Natural killer cell (primary cell): ENCODE measurements at regions not wholly inside any gene's neighbourhood (a gene's known extent, or its start where the extent isn't known, plus 50 kb on each side); places are given as distances from the start of the nearest gene placed in this dataset.

Experiments
- ATAC-seq, 3 donors: fragments of 150-1000 bp in 2 of 3; fragments of 200-7000 bp in 1 of 3; cut with Tn5 transposase; 1 replicate in 1 of 3; 2 replicates in 2 of 3; pipeline ENCODE4 v1.10.0; 2021; ENCODE audit warnings: mild to moderate bottlenecking in 2 of 3, moderate library complexity in 2 of 3
- DNase-seq, 2 donors: peaks; one replicate each; pipeline versions ENCODE4 v3.0.0 to v3.0.0-alpha.2; 2013 to 2021; ENCODE audit warnings: mixed read lengths in 1 of 2
- H3K27ac ChIP-seq: one replicate; pipeline ENCODE4 v1.5.1; 2013; ENCODE audit warnings: mild to moderate bottlenecking, low read length
- H3K27me3 ChIP-seq: one replicate; pipeline ENCODE4 v1.6.1; 2013; ENCODE audit warnings: low read length; ENCODE audit not compliant: control insufficient read depth, insufficient read depth
- H3K36me3 ChIP-seq: one replicate; pipeline ENCODE4 v1.6.1; 2013; ENCODE audit warnings: low read length; ENCODE audit not compliant: control insufficient read depth, insufficient read depth
- H3K4me1 ChIP-seq: one replicate; pipeline ENCODE4 v1.6.1; 2013; ENCODE audit warnings: low read length; ENCODE audit not compliant: control insufficient read depth, insufficient read depth
- H3K4me3 ChIP-seq: one replicate; pipeline ENCODE4 v1.5.1; 2013; ENCODE audit warnings: low read length
- H3K9me3 ChIP-seq: one replicate; pipeline ENCODE4 v1.6.1; 2013; ENCODE audit warnings: low read length; ENCODE audit not compliant: control insufficient read depth, insufficient read depth
- H3K27ac Mint-ChIP-seq, 2 donors: one replicate each; pipeline ENCODE4 v1.8.0; 2022; ENCODE audit warnings: mild to moderate bottlenecking in 2 of 2, mixed read lengths in 2 of 2, moderate library complexity in 1 of 2
- H3K27me3 Mint-ChIP-seq, 2 donors: one replicate each; pipeline ENCODE4 v1.8.0; 2022; ENCODE audit warnings: low read depth in 2 of 2, mixed read lengths in 2 of 2
- H3K36me3 Mint-ChIP-seq: one replicate; pipeline ENCODE4 v1.8.0; 2022; ENCODE audit warnings: mixed read lengths
- H3K4me1 Mint-ChIP-seq, 2 donors: one replicate each; pipeline ENCODE4 v1.8.0; 2022; ENCODE audit warnings: mixed read lengths in 2 of 2
- H3K4me3 Mint-ChIP-seq: one replicate; pipeline ENCODE4 v1.8.0; 2022; ENCODE audit warnings: mild to moderate bottlenecking, moderate library complexity, mixed read lengths
- H3K9me3 Mint-ChIP-seq, 2 donors: one replicate each; pipeline ENCODE4 v1.8.0; 2022; ENCODE audit warnings: mixed read lengths in 2 of 2
- WGBS: methylation state at CpG from one replicate; pipeline ENCODE4 v1.1.7; 2013; ENCODE audit warnings: missing lambda C conversion rate; ENCODE audit not compliant: insufficient coverage; 5-methylcytosine and 5-hydroxymethylcytosine counted together
- intact Hi-C: fragments of 100-400 bp; cut with micrococcal nuclease; formaldehyde crosslinking; loops from one replicate; pipeline ENCODE4 v1.14.2; 2022
- TF ChIP-seq, protein P1 (sequence below): fragments of 200-600 bp; IDR thresholded peaks from one replicate; pipeline ENCODE4 v1.8.0; 2022; ENCODE audit warnings: antibody characterized with exemption

- Mint-ChIP-seq H3K27me3 (peaks cover 2 to 3% of the 10 kb centered on the region in 2 donors), H3K4me1 (peaks cover 9 to 10% of the 10 kb centered on the region in 2 donors), H3K9me3 (no peaks in the 10 kb centered on the region), H3K4me3 (no peak overlapping the region), H3K36me3 (no peaks in the 10 kb centered on the region), H3K27ac (no peak overlapping the region)
- no peaks in the 10 kb centered on the region for H3K4me1 ChIP-seq
- intact Hi-C loops: loop anchor here (1.0 kb wide), 1 partner anchor 837 kb away; no protein-coding TSS in a partner anchor
- no peaks in the 10 kb centered on the region for H3K36me3 ChIP-seq
- ATAC-seq (no peak), DNase-seq (peak in 1 of 2 donors; percentile 32)
- H3K4me3 ChIP-seq: no peak overlapping the region
- no peaks in the 10 kb centered on the region for H3K9me3 ChIP-seq
- H3K27me3 ChIP-seq: no peaks in the 10 kb centered on the region
- TF ChIP-seq, protein P1, sequence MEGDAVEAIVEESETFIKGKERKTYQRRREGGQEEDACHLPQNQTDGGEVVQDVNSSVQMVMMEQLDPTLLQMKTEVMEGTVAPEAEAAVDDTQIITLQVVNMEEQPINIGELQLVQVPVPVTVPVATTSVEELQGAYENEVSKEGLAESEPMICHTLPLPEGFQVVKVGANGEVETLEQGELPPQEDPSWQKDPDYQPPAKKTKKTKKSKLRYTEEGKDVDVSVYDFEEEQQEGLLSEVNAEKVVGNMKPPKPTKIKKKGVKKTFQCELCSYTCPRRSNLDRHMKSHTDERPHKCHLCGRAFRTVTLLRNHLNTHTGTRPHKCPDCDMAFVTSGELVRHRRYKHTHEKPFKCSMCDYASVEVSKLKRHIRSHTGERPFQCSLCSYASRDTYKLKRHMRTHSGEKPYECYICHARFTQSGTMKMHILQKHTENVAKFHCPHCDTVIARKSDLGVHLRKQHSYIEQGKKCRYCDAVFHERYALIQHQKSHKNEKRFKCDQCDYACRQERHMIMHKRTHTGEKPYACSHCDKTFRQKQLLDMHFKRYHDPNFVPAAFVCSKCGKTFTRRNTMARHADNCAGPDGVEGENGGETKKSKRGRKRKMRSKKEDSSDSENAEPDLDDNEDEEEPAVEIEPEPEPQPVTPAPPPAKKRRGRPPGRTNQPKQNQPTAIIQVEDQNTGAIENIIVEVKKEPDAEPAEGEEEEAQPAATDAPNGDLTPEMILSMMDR: peak; percentile 40
- WGBS: 10% methylated on average over 1 of the region's 1 CpG
- H3K27ac ChIP-seq: no peak overlapping the region
Observed at GRCh38 chr9:86486891-86487837, 133.0 kb upstream of the TUT7 start.

GRCh38 chr9:86485359-86485758 is 131.1 kb upstream of the TUT7 start:
- H3K4me1 Mint-ChIP-seq: peaks cover 9 to 10% of the 10 kb centered on the region in 2 donors
- Histone ChIP-seq H3K27me3 (no peaks in the 10 kb centered on the region), H3K4me3 (no peak overlapping the region), H3K4me1 (no peaks in the 10 kb centered on the region), H3K27ac (no peak overlapping the region), H3K9me3 (no peaks in the 10 kb centered on the region), H3K36me3 (no peaks in the 10 kb centered on the region)
- 42% methylated on average over 5 of the region's 5 CpGs for WGBS
- TF ChIP-seq, protein P1: no peak
- H3K9me3 Mint-ChIP-seq: no peaks in the 10 kb centered on the region
- peak overlapping the region in 1 of 2 donors; percentile 16 for H3K27ac Mint-ChIP-seq
- intact Hi-C loops: no loop called here
- no peaks in the 10 kb centered on the region for H3K27me3 Mint-ChIP-seq
- DNase-seq (no peak), ATAC-seq (peak in 1 of 3 donors; percentile 55)
- H3K4me3 Mint-ChIP-seq: no peak overlapping the region
- H3K36me3 Mint-ChIP-seq: no peaks in the 10 kb centered on the region

DNA sequence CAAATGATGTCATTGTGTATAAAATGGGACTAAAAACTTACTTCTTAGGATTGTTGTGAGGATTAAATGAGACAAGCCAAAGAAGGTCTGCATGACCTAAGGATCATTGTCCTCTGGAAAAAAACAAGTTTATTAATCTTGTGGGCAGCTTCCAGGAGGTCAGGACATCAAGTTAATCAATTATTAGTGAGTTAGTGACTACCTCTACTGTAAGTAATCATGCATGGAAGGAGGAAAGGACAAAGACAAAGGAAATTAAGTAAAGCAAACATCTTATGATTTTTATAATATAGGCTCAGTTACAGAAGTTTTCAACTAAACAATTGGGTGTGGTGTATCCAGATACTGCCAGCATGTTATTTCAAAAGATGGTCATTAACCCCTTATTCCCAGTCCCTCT is 129.3 kb upstream of the TUT7 start:
- DNase-seq (no peak), ATAC-seq (no peak)
- peaks cover 9 to 10% of the 10 kb centered on the region in 2 donors for H3K4me1 Mint-ChIP-seq
- intact Hi-C loops: no loop called here
- H3K4me3 ChIP-seq: no peak overlapping the region
- no peak overlapping the region for H3K4me3 Mint-ChIP-seq
- H3K27me3 ChIP-seq: no peaks in the 10 kb centered on the region
- no peaks in the 10 kb centered on the region for H3K36me3 ChIP-seq
- H3K36me3 Mint-ChIP-seq: no peaks in the 10 kb centered on the region
- H3K4me1 ChIP-seq: no peaks in the 10 kb centered on the region
- H3K27ac ChIP-seq: no peak overlapping the region
- H3K9me3 ChIP-seq: no peaks in the 10 kb centered on the region
- TF ChIP-seq, protein P1: no peak
- H3K27ac Mint-ChIP-seq: no peak overlapping the region
- no peaks in the 10 kb centered on the region for H3K9me3 Mint-ChIP-seq
- H3K27me3 Mint-ChIP-seq: peaks cover 3 to 6% of the 10 kb centered on the region in 2 donors
